Bronchial epithelial cell (primary cell): ENCODE measurements at regions not wholly inside any gene's neighbourhood (a gene's known extent, or its start where the extent isn't known, plus 50 kb on each side); places are given as distances from the start of the nearest gene placed in this dataset.

Experiments used
- DNase-seq: peaks from one replicate; pipeline ENCODE4 v3.0.0-alpha.2; 2010; ENCODE audit warnings: low read depth
- FAIRE-seq: peaks from 2 replicates; lab custom pipeline; 2011; peaks lifted over from hg19 to GRCh38; lab: Jason Lieb, UNC
- H3K27me3 ChIP-seq: 2 replicates; pipeline ENCODE4 v1.5.1; 2011; ENCODE audit warnings: low read length; ENCODE audit not compliant: control insufficient read depth, insufficient read depth
- H3K36me3 ChIP-seq: 2 replicates; pipeline ENCODE4 v1.5.1; 2011; ENCODE audit warnings: low read length; ENCODE audit not compliant: control insufficient read depth, insufficient read depth
- H3K4me3 ChIP-seq: 2 replicates; pipeline ENCODE4 v1.5.1; 2011; ENCODE audit warnings: mild to moderate bottlenecking, low read depth, low read length, control low read depth
- TF ChIP-seq, protein P1 (sequence below): IDR thresholded peaks from 2 replicates; pipeline ENCODE4 v1.5.1; 2011; ENCODE audit warnings: mild to moderate bottlenecking, moderate library complexity, low read length, control low read depth, inconsistent platforms; ENCODE audit not compliant: insufficient read depth, severe bottlenecking

DNA sequence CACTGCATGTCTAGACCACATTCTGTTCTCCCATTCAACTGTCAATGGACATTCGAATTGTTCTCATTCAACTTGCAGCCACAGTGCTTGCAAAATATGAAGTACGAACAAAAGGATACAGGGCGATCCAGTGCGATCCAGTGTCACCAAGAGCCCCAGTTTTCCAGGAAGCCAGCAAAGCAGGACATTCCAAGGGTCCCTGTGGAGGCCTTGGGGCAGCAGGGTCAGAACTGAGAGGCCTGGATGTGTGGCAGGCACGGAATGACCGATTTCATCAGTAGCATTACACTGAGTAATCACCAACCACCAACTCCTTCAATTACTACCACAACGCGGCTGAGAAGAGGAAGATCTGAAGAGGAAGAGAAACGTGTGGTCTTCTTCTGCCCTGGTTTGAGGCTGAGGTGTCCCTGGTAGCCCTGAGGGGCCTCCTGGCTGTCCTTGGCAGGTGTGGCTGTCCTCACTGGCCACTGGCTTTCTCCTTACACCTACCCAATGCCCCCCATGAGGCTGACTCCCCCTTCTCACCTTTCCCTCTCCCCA is 172.7 kb upstream of the FHL2 start:
- FAIRE-seq (no peak), DNase-seq (no peak)
- Histone ChIP-seq H3K27me3 (peaks cover 17% of the 10 kb centered on the region), H3K4me3 (no peak overlapping the region), H3K36me3 (no peaks in the 10 kb centered on the region)
- TF ChIP-seq, protein P1, sequence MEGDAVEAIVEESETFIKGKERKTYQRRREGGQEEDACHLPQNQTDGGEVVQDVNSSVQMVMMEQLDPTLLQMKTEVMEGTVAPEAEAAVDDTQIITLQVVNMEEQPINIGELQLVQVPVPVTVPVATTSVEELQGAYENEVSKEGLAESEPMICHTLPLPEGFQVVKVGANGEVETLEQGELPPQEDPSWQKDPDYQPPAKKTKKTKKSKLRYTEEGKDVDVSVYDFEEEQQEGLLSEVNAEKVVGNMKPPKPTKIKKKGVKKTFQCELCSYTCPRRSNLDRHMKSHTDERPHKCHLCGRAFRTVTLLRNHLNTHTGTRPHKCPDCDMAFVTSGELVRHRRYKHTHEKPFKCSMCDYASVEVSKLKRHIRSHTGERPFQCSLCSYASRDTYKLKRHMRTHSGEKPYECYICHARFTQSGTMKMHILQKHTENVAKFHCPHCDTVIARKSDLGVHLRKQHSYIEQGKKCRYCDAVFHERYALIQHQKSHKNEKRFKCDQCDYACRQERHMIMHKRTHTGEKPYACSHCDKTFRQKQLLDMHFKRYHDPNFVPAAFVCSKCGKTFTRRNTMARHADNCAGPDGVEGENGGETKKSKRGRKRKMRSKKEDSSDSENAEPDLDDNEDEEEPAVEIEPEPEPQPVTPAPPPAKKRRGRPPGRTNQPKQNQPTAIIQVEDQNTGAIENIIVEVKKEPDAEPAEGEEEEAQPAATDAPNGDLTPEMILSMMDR: no peak

DNA sequence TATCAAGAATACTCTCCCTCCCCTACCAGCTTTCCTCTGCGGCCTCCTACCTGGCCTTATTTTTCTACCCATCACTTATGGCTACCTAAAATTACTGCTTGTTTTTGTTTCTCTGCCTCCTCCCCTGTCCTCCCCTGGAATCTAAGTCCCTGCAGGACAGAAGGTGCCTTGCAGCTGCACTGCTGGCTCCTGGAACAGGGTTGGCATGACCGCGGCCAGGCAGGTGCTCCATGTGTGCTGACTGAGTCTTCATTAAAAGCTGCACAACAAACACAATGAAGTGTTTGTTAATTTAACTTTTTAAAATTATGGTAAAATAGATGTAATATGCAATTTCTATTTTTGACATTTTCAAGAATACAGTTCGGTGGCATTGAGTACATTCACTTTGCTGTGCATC is 171.9 kb upstream of the FHL2 start:
- peaks cover 19% of the 10 kb centered on the region for H3K27me3 ChIP-seq
- no peak overlapping the region for H3K4me3 ChIP-seq
- no peak for DNase-seq
- TF ChIP-seq, protein P1: no peak
- FAIRE-seq: no peak
- H3K36me3 ChIP-seq: no peaks in the 10 kb centered on the region

DNA sequence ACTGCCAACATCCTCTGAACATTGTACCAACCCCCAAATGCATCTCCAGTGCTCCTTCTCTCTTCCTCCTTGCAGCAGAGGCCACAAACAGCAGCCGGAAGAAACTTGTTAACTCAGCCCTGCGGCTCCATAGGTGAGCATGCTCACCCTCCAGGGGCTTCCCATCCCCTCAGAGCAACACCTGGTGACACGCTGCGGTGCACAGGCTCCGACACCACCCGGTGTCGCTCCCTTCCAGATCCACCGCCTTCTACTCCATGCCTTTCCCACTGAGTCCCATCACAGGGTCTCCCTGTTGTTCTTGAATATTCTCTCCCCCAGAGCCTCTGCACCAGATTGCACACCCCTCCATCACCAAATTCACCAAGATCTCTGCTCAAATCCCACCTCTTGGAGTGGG is 171.5 kb upstream of the FHL2 start:
- Histone ChIP-seq H3K27me3 (peaks cover 18% of the 10 kb centered on the region), H3K4me3 (no peak overlapping the region), H3K36me3 (no peaks in the 10 kb centered on the region)
- FAIRE-seq (no peak), DNase-seq (no peak)
- TF ChIP-seq, protein P1: no peak

DNA sequence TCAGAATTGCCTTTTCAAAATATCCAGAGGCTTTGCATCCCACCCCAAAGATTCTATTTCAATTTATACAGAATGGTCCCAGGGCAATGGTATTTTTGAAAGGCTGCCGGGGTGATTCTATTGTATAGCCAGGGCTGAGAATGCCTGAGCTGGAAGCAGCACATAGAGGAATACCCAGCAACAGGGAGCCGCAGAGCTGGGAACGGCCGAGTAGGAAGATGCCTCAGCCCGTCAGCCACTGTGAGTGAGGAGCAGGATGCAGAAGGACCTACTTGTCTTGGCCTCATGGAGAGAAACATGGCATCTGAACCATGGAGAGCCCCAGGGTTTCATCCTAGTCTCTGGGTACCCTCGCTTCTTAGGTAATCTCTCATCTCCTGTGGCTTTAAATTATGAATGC is 170.8 kb upstream of the FHL2 start:
- TF ChIP-seq, protein P1: no peak
- no peak for FAIRE-seq
- H3K4me3 ChIP-seq: no peak overlapping the region
- H3K36me3 ChIP-seq: no peaks in the 10 kb centered on the region
- DNase-seq: no peak
- peaks cover 15% of the 10 kb centered on the region for H3K27me3 ChIP-seq

DNA sequence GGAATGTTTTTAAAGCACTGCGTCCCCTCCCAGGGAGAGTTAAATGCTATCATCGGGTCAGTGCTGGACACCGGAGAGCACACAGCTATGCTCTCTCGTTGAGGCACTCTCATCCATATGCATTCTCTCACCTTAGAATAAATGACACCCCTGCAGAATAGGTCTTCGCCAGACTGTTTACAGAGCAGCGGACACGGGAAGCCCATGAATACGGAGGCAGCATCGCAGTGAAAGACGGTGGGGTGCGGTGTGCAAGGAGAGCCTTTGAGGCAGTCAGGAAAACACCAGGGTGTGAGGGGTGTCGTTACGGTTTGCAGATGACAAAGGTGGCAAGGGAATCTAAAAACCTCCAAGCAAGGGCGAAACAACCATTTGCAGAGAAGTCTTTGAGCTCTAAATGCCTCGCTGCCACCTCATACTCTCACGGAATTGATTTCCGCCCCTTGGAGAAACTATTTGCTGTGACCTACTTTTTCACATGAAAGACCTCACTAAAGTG is 169.2 kb upstream of the FHL2 start:
- FAIRE-seq (no peak), DNase-seq (no peak)
- Histone ChIP-seq H3K36me3 (no peaks in the 10 kb centered on the region), H3K4me3 (no peak overlapping the region), H3K27me3 (peaks cover 15% of the 10 kb centered on the region)
- TF ChIP-seq, protein P1: no peak

DNA sequence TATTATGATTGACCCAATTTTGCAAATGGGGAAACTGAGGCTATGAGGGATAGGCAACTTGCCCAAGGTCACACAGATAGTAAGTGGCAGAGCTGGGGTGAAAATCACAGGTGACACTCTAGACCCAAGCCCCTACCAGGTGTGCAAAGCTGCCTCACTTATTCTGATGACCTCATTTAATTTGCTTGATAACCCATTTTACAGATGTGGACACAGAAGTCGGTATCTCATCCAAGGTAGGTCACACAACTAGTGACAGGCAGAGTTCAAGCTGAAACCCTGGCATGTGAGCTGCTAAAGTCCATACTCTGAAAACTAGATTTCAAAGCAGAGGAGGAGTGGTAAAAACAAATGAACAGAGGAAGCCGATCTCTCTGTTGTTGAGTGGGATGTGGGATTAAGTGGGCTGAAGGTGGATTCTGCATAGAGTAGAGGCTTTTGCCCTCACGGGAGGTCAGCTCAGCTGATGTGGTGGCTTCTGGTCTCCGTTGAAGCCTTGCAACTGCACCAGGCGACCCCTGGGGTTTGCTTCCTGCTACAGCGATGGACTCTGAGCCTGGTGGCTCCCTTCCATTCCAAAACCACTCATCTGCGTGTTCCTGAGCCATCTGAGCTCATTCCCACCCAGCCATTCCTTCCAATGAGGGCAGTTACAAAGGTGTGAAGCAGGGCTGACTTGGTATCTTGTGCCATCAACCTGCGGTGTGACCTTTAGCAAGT is 164.3 kb upstream of the FHL2 start:
- no peak overlapping the region for H3K4me3 ChIP-seq
- H3K27me3 ChIP-seq: peaks cover 10% of the 10 kb centered on the region
- TF ChIP-seq, protein P1: no peak
- no peaks in the 10 kb centered on the region for H3K36me3 ChIP-seq
- FAIRE-seq: no peak
- no peak for DNase-seq
